WI38 (cell line): ENCODE measurements at regions not wholly inside any gene's neighbourhood (a gene's known extent, or its start where the extent isn't known, plus 50 kb on each side); places are given as distances from the start of the nearest gene placed in this dataset.

ENCODE experiments used
- H3K4me3 ChIP-seq: 2 replicates; pipeline ENCODE4 v1.5.1; 2011; ENCODE audit warnings: low read depth, mild to moderate bottlenecking, control low read depth, low read length
- TF ChIP-seq, protein P1 (sequence below): IDR thresholded peaks from 2 replicates; pipeline ENCODE4 v1.5.1; 2012; ENCODE audit warnings: low read depth, mild to moderate bottlenecking, control low read depth, low read length

DNA sequence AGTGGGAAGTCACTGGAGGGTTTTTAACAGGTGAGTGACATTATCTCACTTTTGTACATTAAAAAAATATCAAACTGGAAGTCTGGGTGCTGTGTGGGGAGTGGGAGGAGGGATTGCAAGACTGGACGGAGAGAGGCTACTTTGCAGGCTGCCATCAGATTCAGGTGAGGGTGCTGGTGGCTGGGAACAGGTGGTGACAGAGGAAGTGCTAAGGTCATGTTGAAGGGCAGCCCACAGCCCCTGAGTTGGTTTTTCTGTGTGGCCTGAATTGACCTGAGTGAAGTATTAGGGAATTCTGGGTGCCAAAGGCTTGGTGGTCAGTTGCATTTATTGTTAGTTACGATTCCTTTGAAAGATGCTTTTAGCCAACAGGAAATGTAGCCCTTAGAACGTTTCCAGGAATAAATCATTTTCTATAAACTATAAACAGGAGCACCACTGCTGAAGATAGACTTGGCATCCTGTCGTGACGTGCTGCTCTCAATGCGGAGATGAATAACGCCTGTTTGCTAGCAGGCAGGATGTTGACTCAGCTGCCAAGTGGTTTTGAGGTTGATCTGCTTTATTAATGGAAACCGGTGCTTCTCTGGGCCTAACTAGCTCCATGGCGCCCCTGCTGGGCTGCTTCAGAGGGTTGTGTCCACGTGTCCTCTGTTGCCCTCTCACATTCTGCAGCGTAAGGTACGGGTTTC, 707.5 kb upstream of the TMEM132C start:
- TF ChIP-seq, protein P1, sequence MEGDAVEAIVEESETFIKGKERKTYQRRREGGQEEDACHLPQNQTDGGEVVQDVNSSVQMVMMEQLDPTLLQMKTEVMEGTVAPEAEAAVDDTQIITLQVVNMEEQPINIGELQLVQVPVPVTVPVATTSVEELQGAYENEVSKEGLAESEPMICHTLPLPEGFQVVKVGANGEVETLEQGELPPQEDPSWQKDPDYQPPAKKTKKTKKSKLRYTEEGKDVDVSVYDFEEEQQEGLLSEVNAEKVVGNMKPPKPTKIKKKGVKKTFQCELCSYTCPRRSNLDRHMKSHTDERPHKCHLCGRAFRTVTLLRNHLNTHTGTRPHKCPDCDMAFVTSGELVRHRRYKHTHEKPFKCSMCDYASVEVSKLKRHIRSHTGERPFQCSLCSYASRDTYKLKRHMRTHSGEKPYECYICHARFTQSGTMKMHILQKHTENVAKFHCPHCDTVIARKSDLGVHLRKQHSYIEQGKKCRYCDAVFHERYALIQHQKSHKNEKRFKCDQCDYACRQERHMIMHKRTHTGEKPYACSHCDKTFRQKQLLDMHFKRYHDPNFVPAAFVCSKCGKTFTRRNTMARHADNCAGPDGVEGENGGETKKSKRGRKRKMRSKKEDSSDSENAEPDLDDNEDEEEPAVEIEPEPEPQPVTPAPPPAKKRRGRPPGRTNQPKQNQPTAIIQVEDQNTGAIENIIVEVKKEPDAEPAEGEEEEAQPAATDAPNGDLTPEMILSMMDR: peak; percentile 92
- H3K4me3 ChIP-seq: no peak overlapping the region

DNA sequence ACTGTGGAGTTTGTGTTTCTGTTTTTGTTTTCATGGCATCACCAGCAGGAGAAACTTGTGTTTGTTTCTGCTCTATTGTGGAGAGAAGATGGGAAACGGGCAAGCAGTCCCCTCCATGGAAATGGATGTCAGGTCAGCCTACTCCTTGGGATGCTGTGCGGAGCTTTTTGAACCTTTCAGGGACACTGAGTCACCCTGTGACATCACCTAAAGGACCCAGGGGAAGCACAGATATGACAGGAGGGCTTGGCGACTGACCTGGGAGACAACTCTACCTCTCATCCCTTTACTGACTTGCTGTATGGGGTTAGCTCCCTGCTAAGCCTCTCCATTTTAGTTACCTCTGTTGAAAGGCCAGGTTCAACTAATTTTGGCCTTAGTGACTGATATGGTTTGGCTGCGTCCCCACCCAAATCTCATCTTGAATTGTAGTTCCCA, 706.9 kb upstream of the TMEM132C start:
- no peak overlapping the region for H3K4me3 ChIP-seq
- TF ChIP-seq, protein P1: no peak

DNA sequence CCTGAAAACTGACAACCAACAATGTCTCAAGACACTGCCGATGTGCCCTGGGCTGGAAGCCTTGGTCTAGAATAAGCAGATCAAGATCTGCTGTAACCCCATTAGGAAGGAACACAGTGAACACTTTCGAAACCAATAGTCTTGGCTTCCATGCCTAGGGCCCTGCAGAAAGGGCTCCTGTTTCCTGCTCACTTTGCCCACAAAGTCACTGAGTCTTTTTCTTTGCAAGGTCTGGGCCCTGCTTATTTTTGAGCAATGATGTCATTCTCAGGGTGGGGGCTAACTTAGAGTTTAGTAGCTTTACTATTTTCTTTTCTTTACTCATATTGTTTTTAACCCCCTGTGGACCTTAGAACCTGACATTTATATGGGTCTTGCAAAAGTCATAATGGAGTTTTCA, 704.2 kb upstream of the TMEM132C start:
- H3K4me3 ChIP-seq: no peak overlapping the region
- TF ChIP-seq, protein P1: no peak

DNA sequence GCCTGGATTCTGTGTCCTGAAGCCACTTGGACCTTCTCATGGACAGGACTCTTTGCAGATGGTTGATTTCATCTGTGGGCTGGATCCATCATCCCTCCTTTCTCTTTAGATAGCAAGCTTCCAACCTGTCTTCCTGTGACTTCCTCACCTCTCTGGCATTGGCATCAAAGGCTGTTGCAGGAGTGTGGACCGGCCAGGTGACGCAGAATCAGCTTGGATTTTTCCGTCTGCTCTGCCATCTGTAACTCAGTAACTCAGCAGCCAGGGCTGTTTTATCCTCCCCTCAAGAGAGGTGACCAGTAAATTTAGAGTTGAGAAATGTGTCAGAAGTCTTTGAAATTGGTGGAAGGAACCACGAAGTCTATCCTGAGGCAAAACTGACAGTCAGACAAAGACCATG, 701.7 kb upstream of the TMEM132C start:
- H3K4me3 ChIP-seq: no peak overlapping the region
- TF ChIP-seq, protein P1: no peak

DNA sequence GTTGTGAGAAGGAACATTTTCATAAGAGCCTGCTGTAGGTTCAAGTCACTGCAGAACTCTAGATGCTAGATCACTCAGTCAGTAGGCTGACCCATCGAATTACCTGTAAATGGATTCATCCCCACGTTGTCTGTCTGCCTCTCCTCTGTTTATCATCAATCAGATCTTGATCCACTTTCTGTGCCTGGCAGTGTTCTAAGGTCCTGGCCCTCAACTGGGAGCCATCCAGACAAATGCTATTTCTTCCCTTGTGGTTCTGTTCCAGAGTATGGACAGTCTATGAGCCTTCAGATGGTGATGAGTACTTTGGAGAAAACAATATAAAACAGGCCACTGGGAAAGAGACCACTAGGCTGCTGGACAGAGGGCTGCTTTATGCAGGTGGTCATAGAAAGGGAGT, 699.4 kb upstream of the TMEM132C start:
- TF ChIP-seq, protein P1: no peak
- H3K4me3 ChIP-seq: no peak overlapping the region

DNA sequence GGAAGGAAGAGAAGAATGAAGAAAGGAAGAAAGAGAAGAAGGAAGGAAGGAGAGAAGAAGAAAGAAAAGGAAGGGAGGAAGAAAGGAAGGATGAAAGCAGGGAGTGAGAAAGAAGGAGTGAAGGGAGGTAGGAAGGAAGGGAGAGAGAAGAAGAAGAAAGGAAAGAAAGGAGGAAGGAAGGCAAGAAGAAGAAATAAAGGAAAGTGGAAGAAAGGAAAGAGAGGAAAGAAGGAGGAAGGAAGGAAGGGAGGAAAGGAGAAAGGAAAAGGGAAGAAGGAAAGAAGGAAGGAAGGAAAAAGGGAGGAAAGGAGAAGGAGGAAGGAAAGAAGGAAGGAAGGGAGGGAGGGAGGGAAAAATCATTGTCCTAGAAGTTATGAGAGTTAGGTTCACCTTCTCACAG, 696.6 kb upstream of the TMEM132C start:
- no peak overlapping the region for H3K4me3 ChIP-seq
- TF ChIP-seq, protein P1: no peak

DNA sequence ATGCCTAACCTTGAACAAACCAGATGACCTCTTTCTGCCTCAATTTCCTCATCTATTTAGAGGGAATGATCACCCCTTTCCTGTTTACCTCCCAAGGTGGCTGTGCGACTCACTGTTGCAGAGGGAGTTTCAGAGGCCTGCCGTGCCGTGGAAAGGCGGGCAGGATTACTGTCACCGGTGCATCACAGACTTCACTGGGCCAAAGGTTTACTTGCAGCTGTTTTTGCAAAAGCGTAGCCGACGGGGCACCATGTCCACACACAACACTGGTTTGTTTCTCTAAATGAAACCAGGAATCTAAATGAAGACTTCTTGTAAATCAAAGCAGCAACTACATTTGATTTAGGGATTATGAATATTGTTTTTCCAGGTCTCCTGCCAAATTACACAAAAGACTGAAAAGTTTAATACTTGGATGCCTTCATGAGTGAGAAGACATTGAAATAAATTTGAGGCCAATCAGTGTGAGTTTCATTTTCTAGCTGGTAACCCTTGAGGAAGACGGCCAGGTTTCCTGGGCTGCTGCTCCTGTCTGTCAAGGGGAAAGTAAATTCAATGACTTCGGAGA, 696.1 kb upstream of the TMEM132C start:
- H3K4me3 ChIP-seq: no peak overlapping the region

More for the DNA sequence above, 696.1 kb upstream of the TMEM132C start:
- TF ChIP-seq, protein P1: no peak
